ENCODE measurements at regions not wholly inside any gene's neighbourhood (a gene's known extent, or its start where the extent isn't known, plus 50 kb on each side); places are given as distances from the start of the nearest gene placed in this dataset.

- no peak for DNase-seq
These were observed 100.8 kb downstream of the PPM1A start for GRCh38 chr14:60349663-60350365.

- DNase-seq = no peak
These were observed 101.3 kb downstream of the PPM1A start for GRCh38 chr14:60350366-60350720.

- no peak for DNase-seq
These were observed 104.4 kb downstream of the PPM1A start for GRCh38 chr14:60353420-60353819.

- DNase-seq = no peak
These were observed 106.7 kb downstream of the PPM1A start for GRCh38 chr14:60355768-60356167.

- DNase-seq = no peak
These were observed 107.4 kb downstream of the PPM1A start for GRCh38 chr14:60356386-60356785.

- DNase-seq = peak; percentile 87
These were observed 108.0 kb downstream of the PPM1A start for GRCh38 chr14:60356906-60357550.

GRCh38 chr14:60357551-60358149, 108.6 kb downstream of the PPM1A start:
- DNase-seq = no peak

- no peak for DNase-seq
These were observed 114.3 kb downstream of the PPM1A start for GRCh38 chr14:60363275-60363674.

GRCh38 chr14:60363687-60364086, 114.7 kb downstream of the PPM1A start:
- no peak for DNase-seq

- DNase-seq = no peak
These were observed 104.0 kb downstream of the C14orf39 start for GRCh38 chr14:60381909-60382308.

Data from NCI-H524 treated with DMSO at 0.1 percent for 48 hours (cell line).